ENCODE measurements at regions not wholly inside any gene's neighbourhood (a gene's known extent, or its start where the extent isn't known, plus 50 kb on each side); places are given as distances from the start of the nearest gene placed in this dataset.
"Not testable (repeated sequence)": the region's sequence is repeated elsewhere in the genome, so short reads cannot be mapped to it uniquely, and the experiment has no call there.

DNA sequence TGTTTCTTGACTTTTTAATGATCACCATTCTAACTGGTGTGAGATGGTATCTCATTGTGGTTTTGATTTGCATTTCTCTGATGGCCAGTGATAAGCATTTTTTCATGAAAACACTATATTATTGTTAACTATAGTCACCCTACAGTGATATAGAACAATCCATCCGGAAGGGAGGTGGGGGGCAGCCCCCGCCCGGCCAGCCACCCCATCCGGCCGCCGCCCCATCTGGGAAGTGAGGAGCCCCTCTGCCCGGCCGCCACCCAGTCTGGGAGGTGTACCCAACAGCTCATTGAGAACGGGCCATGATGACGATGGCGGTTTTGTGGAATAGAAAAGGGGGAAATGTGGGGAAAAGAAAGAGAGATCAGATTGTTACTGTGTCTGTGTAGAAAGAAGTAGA, 106.8 kb downstream of the ZNF648 start:
- TF ChIP-seq, protein P1, sequence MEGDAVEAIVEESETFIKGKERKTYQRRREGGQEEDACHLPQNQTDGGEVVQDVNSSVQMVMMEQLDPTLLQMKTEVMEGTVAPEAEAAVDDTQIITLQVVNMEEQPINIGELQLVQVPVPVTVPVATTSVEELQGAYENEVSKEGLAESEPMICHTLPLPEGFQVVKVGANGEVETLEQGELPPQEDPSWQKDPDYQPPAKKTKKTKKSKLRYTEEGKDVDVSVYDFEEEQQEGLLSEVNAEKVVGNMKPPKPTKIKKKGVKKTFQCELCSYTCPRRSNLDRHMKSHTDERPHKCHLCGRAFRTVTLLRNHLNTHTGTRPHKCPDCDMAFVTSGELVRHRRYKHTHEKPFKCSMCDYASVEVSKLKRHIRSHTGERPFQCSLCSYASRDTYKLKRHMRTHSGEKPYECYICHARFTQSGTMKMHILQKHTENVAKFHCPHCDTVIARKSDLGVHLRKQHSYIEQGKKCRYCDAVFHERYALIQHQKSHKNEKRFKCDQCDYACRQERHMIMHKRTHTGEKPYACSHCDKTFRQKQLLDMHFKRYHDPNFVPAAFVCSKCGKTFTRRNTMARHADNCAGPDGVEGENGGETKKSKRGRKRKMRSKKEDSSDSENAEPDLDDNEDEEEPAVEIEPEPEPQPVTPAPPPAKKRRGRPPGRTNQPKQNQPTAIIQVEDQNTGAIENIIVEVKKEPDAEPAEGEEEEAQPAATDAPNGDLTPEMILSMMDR (IDR thresholded peaks at IDR 0.05; ENCODE audit: poor library complexity): not testable (repeated sequence)
- TF ChIP-seq EZH2 (IDR thresholded peaks at IDR 0.05; ENCODE audit: borderline replicate concordance): not testable (repeated sequence)
